ENCODE measurements at regions not wholly inside any gene's neighbourhood (a gene's known extent, or its start where the extent isn't known, plus 50 kb on each side); places are given as distances from the start of the nearest gene placed in this dataset.

DNA sequence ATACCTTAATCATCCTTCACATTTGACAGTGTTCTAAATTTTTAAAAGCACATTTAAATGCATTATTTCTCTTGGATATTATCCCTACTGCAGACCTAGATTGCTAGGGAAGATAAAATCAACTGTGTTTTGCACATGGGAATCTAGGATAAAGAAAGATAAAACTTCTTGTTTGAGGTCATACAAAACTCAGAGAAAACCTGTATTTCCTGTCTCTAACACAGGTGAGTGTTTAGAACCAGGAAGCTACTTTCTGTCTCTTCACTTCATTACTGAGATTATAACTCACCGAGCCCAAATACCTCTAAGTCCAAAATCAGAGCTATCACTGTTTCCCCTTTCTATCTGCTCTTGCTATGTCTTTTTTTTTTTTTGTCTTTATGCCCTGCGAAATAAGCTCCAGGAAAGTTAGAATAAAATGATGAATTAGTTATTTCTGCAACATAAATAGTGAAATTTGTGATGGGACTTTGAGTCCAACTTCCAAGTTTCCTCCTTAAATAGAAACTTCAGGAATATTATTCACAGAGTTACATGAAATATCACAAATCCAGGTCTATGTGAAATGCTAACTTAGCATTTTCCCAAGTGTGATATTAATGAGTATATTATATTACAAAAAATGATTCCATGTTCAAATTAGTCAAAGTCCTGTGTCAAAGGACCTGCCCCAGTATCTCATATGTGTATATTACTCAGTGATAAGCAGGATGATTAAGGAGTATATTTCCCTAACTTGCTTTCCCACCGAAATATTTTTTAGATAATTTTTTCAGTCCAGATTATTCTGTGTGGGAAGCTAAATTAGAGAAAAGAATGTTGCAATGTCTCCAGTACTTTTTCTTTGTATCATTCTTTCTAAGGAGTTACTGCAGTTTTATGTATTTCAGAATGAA lies 226.4 kb downstream of the PLA2G4A start:
- peaks cover 7% of the 10 kb centered on the region for H3K4me1 ChIP-seq (ENCODE audit: insufficient read depth, low read length, poor library complexity, severe bottlenecking)
- ChIA-PET POLR2A (interaction anchor here (0.5 to 0.6 kb wide), 2 partner anchors 470 to 806 kb away, joined by 3 to 4 read pairs; no protein-coding TSS in a partner anchor), CTCF (ENCODE audit: unreplicated experiment) (no interaction called here)
- H4K20me1 ChIP-seq (ENCODE audit: insufficient read depth, low read length): no peaks in the 10 kb centered on the region
- no peak overlapping the region for H3K4me2 ChIP-seq (ENCODE audit: low read length)
- TF ChIP-seq CTCF (conservative IDR thresholded peaks at IDR 0.05; ENCODE audit: low read length): no peak
- TF ChIP-seq EZH2phosphoT487 (IDR thresholded peaks at IDR 0.05; ENCODE audit: borderline replicate concordance, low read depth, low read length): no peak
- no peak for DNase-seq (ENCODE audit: low spot score)
- BruUV-seq (replicated peaks): no TSS peak
- no peak overlapping the region for H3K4me3 ChIP-seq (ENCODE audit: low read depth, low read length, poor library complexity, severe bottlenecking)
- intact Hi-C loops (cut with micrococcal nuclease; ENCODE audit: unreplicated experiment): loop anchor here (10.0 kb wide), 1 partner anchor 210 kb away; no protein-coding TSS in a partner anchor
- no peaks in the 10 kb centered on the region for H3K9me2 ChIP-seq (ENCODE audit: insufficient read depth, low read length)
- no peak overlapping the region for H3K27ac ChIP-seq (ENCODE audit: low read depth, low read length, poor library complexity, severe bottlenecking)
- no peak overlapping the region for H2AFZ ChIP-seq (ENCODE audit: low read length)
- H3K79me2 ChIP-seq (ENCODE audit: insufficient read depth, low read depth, low read length): no peaks in the 10 kb centered on the region
- H3K9me3 ChIP-seq (ENCODE audit: low read length): no peaks in the 10 kb centered on the region
- no peaks in the 10 kb centered on the region for H3K36me3 ChIP-seq (ENCODE audit: insufficient read depth, low read length)

- no peak for TF ChIP-seq EZH2phosphoT487 (IDR thresholded peaks at IDR 0.05; ENCODE audit: borderline replicate concordance, low read depth, low read length)
- no peak for TF ChIP-seq CTCF (conservative IDR thresholded peaks at IDR 0.05; ENCODE audit: low read length)
- CTCF ChIA-PET (ENCODE audit: unreplicated experiment): no interaction called here
- H3K79me2 ChIP-seq (ENCODE audit: insufficient read depth, low read depth, low read length): no peaks in the 10 kb centered on the region
These were observed 234.5 kb downstream of the PLA2G4A start for GRCh38 chr1:187063271-187063670.

DNA sequence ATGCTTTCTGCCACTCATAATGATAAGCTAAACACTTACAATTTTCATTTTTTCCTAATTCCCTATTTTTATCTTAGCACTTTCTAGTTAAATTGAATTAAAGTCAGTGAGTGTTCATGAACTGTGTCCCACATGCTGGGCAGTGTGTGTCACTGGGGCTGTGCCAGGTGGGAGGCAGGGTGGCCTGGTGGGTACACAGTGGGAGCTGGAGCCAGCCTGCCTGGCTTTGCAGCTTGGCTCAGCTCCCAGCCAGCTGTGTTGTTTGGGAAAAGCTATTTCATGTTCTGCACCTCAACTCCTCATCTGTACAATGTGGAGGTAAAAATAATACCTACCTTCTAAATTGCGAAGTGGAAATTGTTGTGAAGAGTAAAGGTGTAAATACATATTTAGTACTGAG lies 238.4 kb downstream of the PLA2G4A start:
- Histone ChIP-seq H3K4me3 (ENCODE audit: low read depth, low read length, poor library complexity, severe bottlenecking) (no peak overlapping the region), H3K9me3 (ENCODE audit: low read length) (no peaks in the 10 kb centered on the region), H3K4me1 (ENCODE audit: insufficient read depth, low read length, poor library complexity, severe bottlenecking) (no peaks in the 10 kb centered on the region), H3K27ac (ENCODE audit: low read depth, low read length, poor library complexity, severe bottlenecking) (no peak overlapping the region), H3K36me3 (ENCODE audit: insufficient read depth, low read length) (no peaks in the 10 kb centered on the region), H3K9me2 (ENCODE audit: insufficient read depth, low read length) (no peaks in the 10 kb centered on the region), H2AFZ (ENCODE audit: low read length) (no peak overlapping the region), H3K4me2 (ENCODE audit: low read length) (no peak overlapping the region), H3K79me2 (ENCODE audit: insufficient read depth, low read depth, low read length) (no peaks in the 10 kb centered on the region), H4K20me1 (ENCODE audit: insufficient read depth, low read length) (no peaks in the 10 kb centered on the region)
- no peak for TF ChIP-seq CTCF (conservative IDR thresholded peaks at IDR 0.05; ENCODE audit: low read length)
- no peak for DNase-seq (ENCODE audit: low spot score)
- CTCF ChIA-PET (ENCODE audit: unreplicated experiment): no interaction called here
- no TSS peak for BruUV-seq (replicated peaks)
- intact Hi-C loops (cut with micrococcal nuclease; ENCODE audit: unreplicated experiment): no loop called here
- POLR2A ChIA-PET: interaction anchor here (0.8 to 1.1 kb wide), 2 partner anchors 13 to 20 kb away, joined by 3 to 4 read pairs; no protein-coding TSS in a partner anchor

More at GRCh38 chr1:187063271-187063670, 234.5 kb downstream of the PLA2G4A start:
- no TSS peak for BruUV-seq (replicated peaks)
- Histone ChIP-seq H3K4me3 (ENCODE audit: low read depth, low read length, poor library complexity, severe bottlenecking) (no peak overlapping the region), H3K4me1 (ENCODE audit: insufficient read depth, low read length, poor library complexity, severe bottlenecking) (no peaks in the 10 kb centered on the region), H2AFZ (ENCODE audit: low read length) (no peak overlapping the region), H3K9me3 (ENCODE audit: low read length) (no peaks in the 10 kb centered on the region), H3K9me2 (ENCODE audit: insufficient read depth, low read length) (no peaks in the 10 kb centered on the region), H3K36me3 (ENCODE audit: insufficient read depth, low read length) (no peaks in the 10 kb centered on the region), H3K27ac (ENCODE audit: low read depth, low read length, poor library complexity, severe bottlenecking) (no peak overlapping the region), H4K20me1 (ENCODE audit: insufficient read depth, low read length) (no peaks in the 10 kb centered on the region), H3K4me2 (ENCODE audit: low read length) (no peak overlapping the region)
- intact Hi-C loops (cut with micrococcal nuclease; ENCODE audit: unreplicated experiment): no loop called here
- POLR2A ChIA-PET: no interaction called here
- no peak for DNase-seq (ENCODE audit: low spot score)

Measured in OCI-LY7 (cell line).